CD4-positive, alpha-beta T cell treated with Interleukin-6 at 100 ng/mL for 8 hours (primary cell): ENCODE measurements at regions not wholly inside any gene's neighbourhood (a gene's known extent, or its start where the extent isn't known, plus 50 kb on each side); places are given as distances from the start of the nearest gene placed in this dataset.

Source experiments
- DNase-seq: peaks from one replicate; pipeline ENCODE4 v3.0.0-alpha.2; 2020; ENCODE audit warnings: mixed read lengths, low spot score

- no peak for DNase-seq
Observed at GRCh38 chr14:53807542-53807941, 149.1 kb downstream of the BMP4 start.

GRCh38 chr14:53807108-53807507 is 149.5 kb downstream of the BMP4 start:
- DNase-seq = no peak

DNA sequence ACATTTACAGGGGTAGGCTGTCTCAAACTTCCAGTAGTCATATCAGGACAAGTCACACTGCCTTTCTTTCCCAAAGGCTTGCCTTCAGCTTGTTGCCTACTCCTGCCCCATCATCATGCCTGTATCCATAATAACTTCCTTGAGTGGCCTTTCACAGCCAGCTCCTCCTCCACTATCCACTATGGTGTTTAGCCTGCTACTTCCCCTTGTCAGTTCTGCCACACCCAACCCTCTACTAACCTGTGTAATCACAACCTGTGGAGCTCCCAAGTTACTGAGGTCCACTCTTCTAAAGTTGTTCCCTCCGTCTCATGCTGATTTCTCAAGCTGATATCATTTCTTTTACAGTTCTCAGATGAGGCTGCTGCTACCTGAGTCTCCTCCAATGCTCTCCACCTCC is 159.9 kb downstream of the BMP4 start:
- DNase-seq = no peak

DNA sequence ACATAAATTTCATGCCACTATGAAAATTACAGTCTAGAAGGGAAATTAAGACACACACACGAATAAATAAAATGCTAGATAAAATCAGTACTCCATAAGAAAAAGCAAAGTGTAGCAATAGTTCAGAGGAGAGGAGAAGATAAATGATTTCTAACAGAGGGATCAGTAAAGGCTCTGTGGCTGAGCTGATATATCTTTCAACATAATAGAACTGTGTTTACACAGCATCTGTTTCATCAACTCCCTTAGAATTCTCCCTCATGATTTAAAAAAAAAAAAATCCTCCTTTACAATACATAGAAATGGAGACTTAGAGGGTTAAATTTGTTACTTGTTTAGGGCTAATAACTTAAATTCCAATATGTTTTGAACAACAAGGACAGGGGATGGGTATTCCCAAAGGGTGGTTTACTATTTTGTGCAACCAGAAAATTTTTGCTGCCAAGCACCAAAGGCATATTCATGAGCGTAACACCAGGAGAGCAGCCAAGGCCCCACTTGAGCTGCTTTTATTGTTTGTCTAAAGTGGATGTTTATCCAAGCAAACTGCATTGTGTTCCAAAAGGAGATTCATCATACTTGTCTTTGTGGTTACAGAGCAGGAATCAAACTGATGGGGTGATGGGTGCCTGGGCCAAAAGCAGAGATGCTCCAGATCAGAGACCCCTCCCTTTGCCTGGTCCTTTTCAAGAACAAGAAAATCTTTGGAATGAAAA is 162.7 kb downstream of the BMP4 start:
- DNase-seq = no peak

- no peak for DNase-seq
Observed at GRCh38 chr14:53792909-53793308, 163.7 kb downstream of the BMP4 start.

DNA sequence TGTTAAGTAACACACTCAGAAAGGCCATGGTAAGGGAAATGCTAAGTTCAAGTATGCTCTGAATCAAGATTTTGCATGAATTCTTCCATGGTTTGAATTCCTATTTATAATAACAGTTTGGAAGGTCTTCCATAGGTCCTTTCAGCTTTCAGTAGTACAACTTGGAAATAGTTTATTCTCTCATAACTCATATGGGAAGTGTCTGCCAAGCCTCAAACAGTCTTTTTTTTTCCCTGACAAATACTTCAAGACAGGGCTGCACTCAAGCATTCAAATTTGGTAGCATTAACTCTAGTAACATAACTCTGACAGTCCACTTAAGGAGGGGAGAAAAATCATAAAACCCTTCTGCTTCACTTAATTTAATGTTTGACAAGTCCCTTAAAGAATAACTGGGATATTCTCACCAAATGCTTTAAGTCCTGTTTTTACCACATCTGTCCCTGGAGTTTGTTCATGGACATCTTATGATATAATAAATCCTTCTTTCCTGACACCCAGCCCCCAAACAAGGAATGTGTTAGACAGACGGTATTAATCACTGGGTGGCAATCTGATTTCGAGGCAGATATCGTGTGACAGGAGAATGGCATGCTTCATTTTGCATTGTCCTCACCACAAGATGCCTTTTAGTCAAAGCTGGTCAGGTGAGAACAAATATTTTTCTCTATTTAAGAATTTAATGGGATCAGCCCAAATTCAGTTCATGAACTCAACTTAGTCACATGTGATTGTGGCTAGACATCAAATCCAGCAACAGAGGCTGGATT is 165.7 kb downstream of the BMP4 start:
- DNase-seq = no peak

- DNase-seq = no peak
Observed at GRCh38 chr14:53788566-53788965, 168.1 kb downstream of the BMP4 start.

GRCh38 chr14:53786045-53786444 is 170.6 kb downstream of the BMP4 start:
- no peak for DNase-seq

DNA sequence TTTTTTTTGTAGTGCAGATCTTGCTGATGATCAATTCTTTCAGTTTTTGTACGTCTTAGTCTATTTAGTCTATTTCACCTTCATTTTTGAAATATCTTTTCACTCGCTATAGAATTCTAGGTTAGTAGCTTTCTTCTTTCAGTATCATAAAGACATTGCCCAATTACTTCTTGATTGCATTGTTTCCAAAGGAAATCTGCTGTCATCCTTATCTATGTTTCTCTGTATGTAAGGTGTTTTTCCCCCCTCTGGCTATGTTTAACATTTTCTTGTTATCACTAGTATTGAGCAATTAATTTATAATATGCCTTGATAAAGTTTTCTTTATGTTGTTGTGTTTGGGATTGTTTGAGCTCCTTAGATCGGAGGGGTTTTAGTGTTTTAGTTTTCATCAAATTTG is 171.9 kb downstream of the BMP4 start:
- no peak for DNase-seq

GRCh38 chr14:53783256-53783655 is 173.4 kb downstream of the BMP4 start:
- DNase-seq = no peak

GRCh38 chr14:53780051-53780555 is 176.5 kb downstream of the BMP4 start:
- no peak for DNase-seq

DNA sequence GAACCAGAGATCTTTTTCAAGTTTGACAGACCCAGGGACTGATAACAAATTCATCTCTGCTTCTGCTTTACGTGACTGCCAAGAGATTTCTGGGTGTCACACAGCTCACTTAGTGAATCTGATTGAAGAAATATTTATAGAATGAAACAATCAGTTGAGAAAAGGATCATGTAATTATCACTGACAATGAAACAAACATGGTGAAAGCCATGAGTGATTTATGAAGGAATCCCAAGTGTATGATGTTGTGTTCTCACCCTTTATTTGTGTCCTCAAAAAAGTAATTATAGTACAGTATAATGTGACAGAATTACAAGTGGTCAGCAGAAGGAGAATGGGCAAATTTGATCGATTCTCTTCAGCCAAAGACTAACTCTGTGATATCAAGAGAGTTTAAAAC is 177.3 kb downstream of the BMP4 start:
- DNase-seq = no peak

- no peak for DNase-seq
Observed at GRCh38 chr14:53778263-53778662, 178.4 kb downstream of the BMP4 start.

- no peak for DNase-seq
Observed at GRCh38 chr14:53772936-53773335, 183.7 kb downstream of the BMP4 start.

GRCh38 chr14:53767566-53767965 is 189.1 kb downstream of the BMP4 start:
- DNase-seq = no peak

DNA sequence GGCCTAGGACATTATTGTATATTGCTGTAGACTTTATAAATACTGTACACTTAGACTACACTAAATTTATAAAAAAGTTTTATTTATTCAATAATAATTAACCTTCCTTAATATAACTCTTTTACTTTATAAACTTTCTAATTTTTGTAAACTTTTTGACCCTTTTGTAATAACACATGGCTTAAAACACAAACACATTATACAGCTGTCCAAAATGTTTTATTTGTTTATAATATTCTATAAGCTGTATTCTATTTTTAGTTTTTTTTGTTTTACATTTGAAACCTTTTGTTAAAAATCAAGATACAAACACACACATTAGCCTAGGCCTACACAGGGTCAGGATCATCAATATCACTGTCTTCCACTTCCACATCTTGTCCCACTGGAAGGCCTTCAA is 190.0 kb downstream of the BMP4 start:
- no peak for DNase-seq

DNA sequence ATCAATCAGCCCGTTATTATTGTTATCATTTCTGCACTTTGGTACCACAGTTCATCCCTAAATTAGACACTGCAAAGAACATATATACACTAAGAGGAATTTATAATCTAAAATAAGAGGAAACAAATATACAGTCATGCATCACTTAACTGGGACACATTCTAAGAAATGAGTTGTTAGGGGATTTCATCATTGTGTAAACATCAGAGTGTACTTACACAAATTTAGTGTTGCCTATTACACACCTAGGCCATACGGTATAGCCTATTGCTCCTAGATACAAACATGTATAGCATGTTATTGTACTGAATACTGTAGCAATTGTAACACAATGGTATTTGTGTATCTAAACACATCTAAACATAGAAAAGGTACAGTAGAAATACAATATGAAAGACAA is 190.5 kb downstream of the BMP4 start:
- DNase-seq = no peak

GRCh38 chr14:53764846-53765245 is 191.8 kb downstream of the BMP4 start:
- DNase-seq = no peak

- DNase-seq = no peak
Observed at GRCh38 chr14:53758141-53758540, 198.5 kb downstream of the BMP4 start.

DNA sequence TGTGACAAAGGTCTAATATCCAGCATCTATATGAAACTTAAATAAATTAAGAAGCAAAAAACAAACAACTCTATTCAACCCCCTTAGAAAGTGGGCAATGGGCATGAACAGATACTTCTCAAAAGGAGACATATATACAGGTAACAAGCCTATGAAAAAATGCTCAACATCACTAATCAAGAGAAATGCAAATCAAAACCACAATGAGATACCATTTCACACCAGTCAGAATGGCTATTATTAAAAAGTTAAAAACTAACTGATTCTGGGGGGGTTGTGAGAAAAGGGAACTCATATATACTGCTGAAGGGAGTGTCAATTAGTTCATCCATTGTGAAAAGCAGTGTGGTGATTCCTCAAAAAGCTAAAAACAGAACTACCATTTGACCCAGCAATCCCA is 198.9 kb downstream of the BMP4 start:
- no peak for DNase-seq

GRCh38 chr14:53751650-53752049 is 205.0 kb downstream of the BMP4 start:
- DNase-seq = no peak

- DNase-seq = no peak
Observed at GRCh38 chr14:53748691-53749090, 207.9 kb downstream of the BMP4 start.

- DNase-seq = no peak
Observed at GRCh38 chr14:53744857-53745256, 211.8 kb downstream of the BMP4 start.

DNA sequence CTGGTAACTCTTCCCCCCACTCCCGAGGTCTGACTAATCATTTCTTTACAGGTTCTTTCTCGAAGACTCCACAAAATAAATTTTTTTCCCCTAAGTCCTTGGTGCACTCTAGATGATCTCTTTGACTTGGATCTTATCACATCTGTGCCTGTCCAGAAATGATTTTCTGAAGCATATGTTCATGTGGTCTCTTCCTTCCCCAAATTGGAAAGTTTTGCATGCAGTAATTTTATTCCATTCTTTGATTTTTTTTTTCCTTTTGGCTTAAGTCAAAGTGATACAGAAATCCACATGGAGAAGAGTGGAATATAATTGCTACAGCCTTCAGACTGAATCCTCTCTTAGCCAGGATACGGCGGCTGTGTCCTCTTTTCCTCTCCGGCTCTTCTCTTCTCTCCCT is 213.3 kb downstream of the BMP4 start:
- DNase-seq = no peak
